Middle frontal gyrus (tissue), 1 donor: ENCODE measurements at regions not wholly inside any gene's neighbourhood (a gene's known extent, or its start where the extent isn't known, plus 50 kb on each side); places are given as distances from the start of the nearest gene placed in this dataset.

Source experiments
- DNase-seq: peaks from one replicate; pipeline ENCODE4 v3.0.0-alpha.2; 2015; ENCODE audit warnings: low spot score; ENCODE audit errors: extremely low spot score

DNA sequence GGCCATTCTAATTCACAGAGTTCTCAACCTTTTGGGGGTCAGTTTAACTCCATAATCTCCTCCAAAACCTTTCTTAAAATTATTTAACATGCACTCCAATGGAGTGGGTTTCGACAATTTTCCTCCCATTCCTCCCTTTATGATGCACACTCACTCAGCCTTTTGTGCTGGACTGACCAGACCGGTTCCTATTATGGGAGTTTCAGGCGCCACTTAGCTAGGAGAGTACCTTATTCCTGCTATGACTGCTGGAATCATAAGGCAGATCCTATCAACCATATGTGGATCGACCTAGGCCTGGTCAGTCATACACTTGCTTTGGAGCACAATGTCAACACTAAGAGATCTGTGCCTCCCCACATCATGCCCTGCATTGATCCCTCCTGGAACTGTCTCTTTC lies 63.9 kb upstream of the MOCS1 start:
- no peak for DNase-seq

- DNase-seq: no peak
Measured at GRCh38 chr6:39997101-39997635, 62.9 kb upstream of the MOCS1 start.

DNA sequence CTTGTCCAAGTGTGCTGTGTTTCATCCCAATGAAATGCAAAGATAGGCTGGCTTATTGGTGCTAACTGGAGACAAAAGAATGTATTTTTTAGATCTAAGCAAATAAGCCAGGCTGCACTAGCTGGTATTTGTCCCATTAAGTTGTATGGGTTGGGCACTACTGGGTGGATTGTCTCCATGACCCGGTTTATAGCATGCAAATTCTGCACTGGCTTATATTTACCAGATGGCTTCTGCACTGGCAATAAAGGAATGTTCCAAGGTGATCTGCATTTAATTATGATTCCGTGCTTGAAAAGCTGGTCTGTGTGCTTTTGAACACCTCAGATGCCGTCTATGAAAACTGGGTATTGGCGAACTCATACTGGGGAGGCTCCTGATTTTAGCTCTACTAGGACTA lies 61.4 kb upstream of the MOCS1 start:
- DNase-seq: no peak

- DNase-seq: no peak
Measured at GRCh38 chr6:39992861-39993622, 58.8 kb upstream of the MOCS1 start.
